T-helper 2 cell treated with Interferon-gamma antibody and Interleukin-4, amounts not matched to agents 5 μg/mL and 100 μg/mL, for 36 hours (primary cell): ENCODE measurements at regions not wholly inside any gene's neighbourhood (a gene's known extent, or its start where the extent isn't known, plus 50 kb on each side); places are given as distances from the start of the nearest gene placed in this dataset.

Source experiments
- DNase-seq: peaks from one replicate; pipeline ENCODE4 v3.0.0; 2021; ENCODE audit warnings: low spot score
- H3K27ac Mint-ChIP-seq: one replicate; pipeline ENCODE4 v1.8.0; 2021; ENCODE audit warnings: mild to moderate bottlenecking, mixed read lengths
- H3K27me3 Mint-ChIP-seq: one replicate; pipeline ENCODE4 v1.8.0; 2021; ENCODE audit warnings: low read depth, mixed read lengths
- H3K36me3 Mint-ChIP-seq: one replicate; pipeline ENCODE4 v1.8.0; 2021; ENCODE audit warnings: low read depth, mixed read lengths
- H3K4me1 Mint-ChIP-seq: one replicate; pipeline ENCODE4 v1.8.0; 2021; ENCODE audit warnings: low read depth, mixed read lengths
- H3K4me3 Mint-ChIP-seq: one replicate; pipeline ENCODE4 v1.8.0; 2022; ENCODE audit warnings: mild to moderate bottlenecking, moderate library complexity, mixed read lengths
- H3K9me3 Mint-ChIP-seq: one replicate; pipeline ENCODE4 v1.8.0; 2021; ENCODE audit warnings: mixed read lengths

DNA sequence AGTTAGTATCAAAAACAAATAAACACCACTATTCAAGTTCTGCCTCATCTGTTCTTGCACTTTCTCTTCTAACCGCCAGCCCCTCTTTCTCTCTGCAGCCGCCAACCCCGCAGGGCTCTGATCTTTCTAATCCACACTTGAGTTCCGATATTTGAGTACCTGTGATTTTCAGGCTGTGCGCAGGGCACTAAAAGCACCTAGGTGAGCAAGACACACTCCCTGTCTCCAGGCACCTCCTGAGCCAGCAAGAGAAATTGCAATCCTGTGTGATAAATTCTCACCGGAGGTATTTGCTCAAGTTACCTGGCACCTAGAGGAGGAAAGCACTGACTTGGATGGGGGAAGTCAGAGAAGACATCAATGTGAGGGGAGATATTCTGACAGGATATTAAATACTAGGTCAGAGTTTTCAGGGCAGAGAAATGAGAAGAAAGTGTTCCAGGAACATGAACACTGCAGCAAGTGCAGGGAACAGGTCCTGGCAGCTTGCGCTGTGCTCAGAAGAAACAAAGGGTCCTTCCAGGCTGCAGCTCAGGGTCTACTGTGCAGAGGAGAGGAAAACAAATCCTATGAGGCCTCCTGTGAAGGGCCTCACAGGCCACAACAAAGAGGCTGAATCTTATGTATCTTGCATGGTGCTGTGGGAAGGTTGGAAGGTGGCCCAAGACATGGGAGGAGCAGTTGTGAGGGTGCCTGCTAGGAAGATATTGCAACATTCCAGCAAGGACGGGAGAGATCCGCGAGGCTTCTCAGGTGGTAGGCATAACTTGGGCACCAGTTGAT is 568.7 kb upstream of the MGMT start:
- H3K36me3 Mint-ChIP-seq, result no peaks in the 10 kb centered on the region
- H3K4me3 Mint-ChIP-seq, result no peak overlapping the region
- H3K4me1 Mint-ChIP-seq, result peaks cover 12% of the 10 kb centered on the region
- no peaks in the 10 kb centered on the region for H3K9me3 Mint-ChIP-seq
- DNase-seq, result no peak
- no peak overlapping the region for H3K27ac Mint-ChIP-seq
- H3K27me3 Mint-ChIP-seq, result no peaks in the 10 kb centered on the region

DNA sequence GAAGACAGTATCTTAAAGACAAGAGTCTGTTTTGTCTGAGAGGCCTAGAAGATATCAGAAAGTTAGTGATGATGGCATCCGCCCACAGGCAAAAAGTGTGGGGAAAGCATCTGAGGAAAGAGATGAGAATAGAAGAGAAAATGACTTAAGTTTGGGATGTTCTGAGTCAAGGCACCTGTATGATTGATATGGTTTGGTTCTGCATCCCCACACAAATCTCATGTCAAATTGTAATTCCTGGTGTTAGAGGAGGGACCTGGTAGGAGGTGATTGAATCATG is 568.2 kb upstream of the MGMT start:
- H3K9me3 Mint-ChIP-seq, result no peaks in the 10 kb centered on the region
- peaks cover 14% of the 10 kb centered on the region for H3K4me1 Mint-ChIP-seq
- H3K4me3 Mint-ChIP-seq, result no peak overlapping the region

DNA sequence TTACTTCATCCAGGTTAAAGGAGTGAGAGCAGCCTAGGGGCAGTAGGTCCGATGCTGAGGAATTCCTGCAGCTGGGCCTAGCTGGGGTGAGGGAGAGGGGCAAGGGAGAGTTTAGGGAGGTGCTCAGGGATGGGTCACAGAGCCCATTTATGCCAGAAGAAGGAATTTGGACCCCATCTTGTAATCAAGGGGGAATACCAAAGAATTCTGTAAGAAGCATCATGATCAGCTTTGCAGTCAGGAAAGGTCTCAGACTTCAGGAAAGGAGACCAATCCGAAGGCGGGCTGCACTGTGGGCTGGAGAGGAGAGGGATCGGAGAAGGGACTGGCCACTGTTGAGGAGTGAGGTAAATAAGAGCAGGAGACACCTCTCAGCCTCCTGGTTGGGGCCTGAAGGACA is 566.6 kb upstream of the MGMT start:
- Mint-ChIP-seq H3K27me3 (peaks cover under 1% of the 10 kb centered on the region), H3K4me1 (peaks cover 14% of the 10 kb centered on the region), H3K9me3 (no peaks in the 10 kb centered on the region), H3K4me3 (no peak overlapping the region), H3K36me3 (no peaks in the 10 kb centered on the region), H3K27ac (no peak overlapping the region)
- DNase-seq, result no peak

More for the DNA sequence above, 568.2 kb upstream of the MGMT start:
- no peaks in the 10 kb centered on the region for H3K36me3 Mint-ChIP-seq
- no peaks in the 10 kb centered on the region for H3K27me3 Mint-ChIP-seq
- no peak for DNase-seq
- H3K27ac Mint-ChIP-seq, result no peak overlapping the region

DNA sequence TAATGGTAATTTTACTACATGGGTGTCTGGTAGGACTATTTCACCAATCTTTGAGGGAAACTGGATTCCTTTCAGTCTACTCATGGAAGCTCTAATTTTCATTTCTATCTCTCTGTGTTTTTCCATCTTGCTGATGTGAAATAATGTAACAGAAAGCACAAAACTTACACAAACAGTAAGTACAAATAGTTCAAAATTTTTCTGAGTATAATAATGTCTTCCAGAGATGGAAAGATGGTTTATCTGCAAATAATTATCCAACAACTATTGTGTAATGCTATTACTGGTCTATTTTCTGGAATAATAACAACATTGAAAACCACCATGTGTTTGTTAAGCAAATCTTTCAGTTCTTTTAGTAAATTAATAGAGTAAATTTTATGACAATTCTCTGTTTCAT is 565.8 kb upstream of the MGMT start:
- peaks cover 5% of the 10 kb centered on the region for H3K27me3 Mint-ChIP-seq
- H3K27ac Mint-ChIP-seq, result no peak overlapping the region
- H3K36me3 Mint-ChIP-seq, result no peaks in the 10 kb centered on the region
- no peak overlapping the region for H3K4me3 Mint-ChIP-seq
- peaks cover 14% of the 10 kb centered on the region for H3K4me1 Mint-ChIP-seq
- no peak for DNase-seq
- H3K9me3 Mint-ChIP-seq, result no peaks in the 10 kb centered on the region

DNA sequence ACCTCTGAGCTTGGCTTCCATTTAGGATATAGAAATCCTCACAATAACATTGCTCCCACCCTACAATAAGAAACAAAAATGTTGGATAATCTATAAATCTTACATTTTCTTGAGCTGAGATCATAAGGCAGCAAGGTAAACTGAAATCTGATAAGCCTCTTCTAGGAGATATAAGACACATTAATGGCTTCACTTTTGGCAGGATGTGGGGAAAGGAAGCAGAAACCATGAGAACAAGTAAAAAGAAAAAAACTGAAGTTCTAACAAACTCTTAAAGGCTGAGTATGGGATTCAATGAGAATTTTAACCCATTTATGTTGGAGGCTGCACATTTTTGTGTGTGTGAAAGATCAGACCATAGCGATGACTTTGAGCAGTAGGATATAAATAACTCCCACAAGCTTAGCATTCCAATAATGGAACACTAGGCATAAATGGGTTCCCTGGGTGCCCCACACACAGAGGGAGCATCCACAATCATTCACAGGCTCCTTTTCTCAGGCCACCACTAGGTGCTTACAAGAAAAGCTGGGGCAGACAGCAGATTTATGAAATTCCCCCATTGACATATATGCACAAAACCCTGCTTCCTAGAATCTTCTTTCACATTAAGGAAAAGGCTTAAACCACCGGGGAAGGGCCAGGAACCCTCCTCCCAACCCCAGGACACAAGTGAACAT is 564.9 kb upstream of the MGMT start:
- no peak for DNase-seq
- Mint-ChIP-seq H3K9me3 (no peaks in the 10 kb centered on the region), H3K36me3 (no peaks in the 10 kb centered on the region)

DNA sequence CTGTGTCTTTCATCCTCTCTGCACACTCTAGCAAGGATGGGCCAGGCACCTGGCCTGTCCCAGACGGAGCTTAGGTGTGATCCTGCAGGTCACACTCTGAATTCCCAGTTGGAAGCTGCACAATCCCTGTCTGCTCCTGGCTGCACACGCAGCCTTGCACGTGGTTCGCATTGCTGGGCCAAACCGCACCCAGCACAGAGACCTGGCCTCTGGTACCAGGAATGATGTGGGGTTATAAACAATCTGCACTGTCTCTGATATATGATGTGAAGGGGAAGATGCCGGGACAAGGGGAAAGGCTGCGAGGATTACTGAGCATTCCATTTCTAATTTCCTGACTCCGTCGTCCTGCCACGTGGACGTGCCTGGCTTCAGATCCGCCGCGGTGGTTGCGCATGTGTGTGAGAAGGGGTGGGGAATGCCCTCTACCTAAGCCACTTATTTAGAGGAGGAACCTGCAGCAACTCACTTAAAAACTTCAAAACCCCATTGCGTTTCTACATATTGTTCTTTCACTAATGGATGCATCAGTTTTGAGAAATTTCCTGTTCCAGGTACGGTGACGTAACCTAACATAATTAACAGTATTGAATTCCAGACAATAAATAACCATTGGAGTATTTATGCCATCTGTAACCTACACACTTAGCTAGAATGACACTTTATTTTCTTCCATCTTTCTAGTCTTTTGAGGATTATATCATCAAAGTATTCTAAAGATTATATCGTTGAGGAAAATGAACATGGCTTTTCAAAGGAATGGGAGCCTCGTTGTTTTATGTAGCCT is 559.7 kb upstream of the MGMT start:
- Mint-ChIP-seq H3K27ac (peak overlapping the region; percentile 28), H3K36me3 (peaks cover 4% of the 10 kb centered on the region), H3K4me3 (peak overlapping the region; percentile 24), H3K9me3 (peaks cover 14% of the 10 kb centered on the region), H3K27me3 (peaks cover 5% of the 10 kb centered on the region), H3K4me1 (peaks cover 36% of the 10 kb centered on the region)
- no peak for DNase-seq

More for the DNA sequence above, 564.9 kb upstream of the MGMT start:
- H3K4me1 Mint-ChIP-seq, result peaks cover 16% of the 10 kb centered on the region
- peaks cover 5% of the 10 kb centered on the region for H3K27me3 Mint-ChIP-seq
- H3K27ac Mint-ChIP-seq, result peak overlapping the region; percentile 54
- peak overlapping the region; percentile 27 for H3K4me3 Mint-ChIP-seq

DNA sequence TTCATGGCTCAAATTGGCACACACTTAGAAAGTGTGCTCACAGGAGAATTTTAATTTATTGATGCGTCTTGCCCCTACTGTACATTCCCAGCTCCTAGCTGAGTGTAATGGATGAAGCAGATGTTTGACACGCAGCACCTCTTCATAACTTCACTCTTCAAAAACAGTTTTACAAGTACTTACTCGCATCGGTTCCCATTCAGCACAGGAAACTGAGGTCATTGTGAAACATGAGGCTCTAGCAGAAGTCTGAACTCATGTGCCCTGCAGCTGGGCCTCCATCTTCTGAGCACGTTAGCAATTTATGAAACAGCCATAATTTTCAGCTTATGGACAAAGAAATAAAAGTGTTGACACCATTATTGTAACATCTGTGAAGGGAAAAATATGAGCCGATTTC is 558.9 kb upstream of the MGMT start:
- peak overlapping the region; percentile 87 for H3K27ac Mint-ChIP-seq
- peak overlapping the region; percentile 66 for H3K4me3 Mint-ChIP-seq
- no peak for DNase-seq
- peaks cover 5% of the 10 kb centered on the region for H3K27me3 Mint-ChIP-seq
- H3K36me3 Mint-ChIP-seq, result peaks cover 4% of the 10 kb centered on the region
- H3K9me3 Mint-ChIP-seq, result peaks cover 14% of the 10 kb centered on the region
- peaks cover 38% of the 10 kb centered on the region for H3K4me1 Mint-ChIP-seq

DNA sequence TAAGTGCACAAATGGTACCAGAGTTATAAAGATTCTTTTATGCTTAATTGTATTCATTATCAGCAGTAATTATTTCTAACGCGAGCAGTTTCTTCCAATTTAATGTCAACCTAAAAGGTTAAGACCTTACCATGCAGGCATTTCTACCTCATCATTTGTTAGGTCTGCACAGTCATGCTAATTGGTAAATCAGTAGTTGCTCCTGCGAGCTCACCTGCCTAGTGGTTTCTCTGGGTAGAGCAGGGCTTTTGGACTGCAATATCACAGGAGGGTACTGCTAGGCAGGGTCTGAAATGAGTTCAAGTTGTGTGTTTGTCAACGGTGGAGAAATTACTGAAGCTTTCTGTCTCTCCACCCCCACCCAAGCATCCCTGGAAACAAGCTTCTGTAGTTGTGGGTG is 558.5 kb upstream of the MGMT start:
- peaks cover 41% of the 10 kb centered on the region for H3K4me1 Mint-ChIP-seq
- H3K4me3 Mint-ChIP-seq, result no peak overlapping the region
- H3K27ac Mint-ChIP-seq, result peak overlapping the region; percentile 87
- DNase-seq, result no peak
- H3K27me3 Mint-ChIP-seq, result peaks cover 5% of the 10 kb centered on the region
- H3K9me3 Mint-ChIP-seq, result peaks cover 14% of the 10 kb centered on the region
- peaks cover 4% of the 10 kb centered on the region for H3K36me3 Mint-ChIP-seq

DNA sequence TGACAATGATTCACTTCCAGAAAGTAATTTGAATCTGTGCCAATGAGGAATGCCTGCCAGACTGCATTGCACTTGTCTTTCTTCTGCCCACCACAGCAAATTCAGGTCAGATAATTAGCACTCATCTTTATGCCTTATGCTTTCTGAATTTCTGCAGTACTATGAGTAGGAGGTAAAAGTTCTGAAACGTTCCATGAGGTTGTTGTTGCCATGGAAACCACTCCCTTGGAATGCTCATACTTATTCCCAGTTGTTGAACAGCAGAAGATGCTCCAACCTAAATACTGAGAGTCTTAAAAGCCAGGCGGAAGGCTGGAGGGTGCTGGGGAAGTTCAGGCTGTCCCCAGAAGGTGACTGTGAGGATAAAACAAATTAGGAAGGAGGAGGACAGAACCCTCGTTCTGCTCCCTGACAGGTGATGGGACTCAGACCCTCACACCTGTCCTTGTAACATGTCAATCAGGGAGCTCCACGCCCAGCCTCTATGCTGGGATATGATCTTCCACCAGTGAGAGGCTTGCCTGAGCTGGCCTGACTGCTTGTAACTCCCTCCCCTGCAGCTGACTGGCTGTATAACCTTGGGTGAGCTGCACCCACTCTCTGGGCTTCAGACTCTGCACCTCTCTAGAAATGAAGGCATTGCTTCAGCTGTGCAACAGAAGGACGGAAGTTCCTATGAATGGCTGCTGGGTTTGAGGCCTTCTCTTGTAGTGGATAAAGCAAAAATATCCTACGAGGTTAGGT is 554.3 kb upstream of the MGMT start:
- peak overlapping the region; percentile 81 for H3K27ac Mint-ChIP-seq
- peak overlapping the region; percentile 27 for H3K4me3 Mint-ChIP-seq

GRCh38 chr10:128914681-128915080 is 552.4 kb upstream of the MGMT start:
- Mint-ChIP-seq H3K9me3 (peaks cover 9% of the 10 kb centered on the region), H3K4me1 (peaks cover 22% of the 10 kb centered on the region), H3K27ac (no peak overlapping the region), H3K27me3 (no peaks in the 10 kb centered on the region), H3K4me3 (no peak overlapping the region), H3K36me3 (peaks cover 2% of the 10 kb centered on the region)
- DNase-seq, result no peak

More for the DNA sequence above, 554.3 kb upstream of the MGMT start:
- peaks cover 39% of the 10 kb centered on the region for H3K4me1 Mint-ChIP-seq
- no peak for DNase-seq
- peaks cover 4% of the 10 kb centered on the region for H3K36me3 Mint-ChIP-seq
- peaks cover 14% of the 10 kb centered on the region for H3K9me3 Mint-ChIP-seq
- H3K27me3 Mint-ChIP-seq, result no peaks in the 10 kb centered on the region

GRCh38 chr10:128915630-128916029 is 551.4 kb upstream of the MGMT start:
- no peak overlapping the region for H3K27ac Mint-ChIP-seq
- no peak for DNase-seq
- H3K4me3 Mint-ChIP-seq, result no peak overlapping the region
- no peaks in the 10 kb centered on the region for H3K9me3 Mint-ChIP-seq
- peaks cover 18% of the 10 kb centered on the region for H3K4me1 Mint-ChIP-seq
- no peaks in the 10 kb centered on the region for H3K27me3 Mint-ChIP-seq
- H3K36me3 Mint-ChIP-seq, result no peaks in the 10 kb centered on the region

- DNase-seq, result no peak
- H3K27ac Mint-ChIP-seq, result no peak overlapping the region
- no peaks in the 10 kb centered on the region for H3K9me3 Mint-ChIP-seq
- no peaks in the 10 kb centered on the region for H3K27me3 Mint-ChIP-seq
- no peak overlapping the region for H3K4me3 Mint-ChIP-seq
- H3K36me3 Mint-ChIP-seq, result no peaks in the 10 kb centered on the region
- peaks cover 18% of the 10 kb centered on the region for H3K4me1 Mint-ChIP-seq
Measured at GRCh38 chr10:128916383-128916782, 550.7 kb upstream of the MGMT start.

GRCh38 chr10:128921389-128922022 is 545.5 kb upstream of the MGMT start:
- DNase-seq, result no peak
- Mint-ChIP-seq H3K4me3 (no peak overlapping the region), H3K27ac (no peak overlapping the region), H3K4me1 (peaks cover 5% of the 10 kb centered on the region), H3K9me3 (peaks cover 5% of the 10 kb centered on the region), H3K27me3 (no peaks in the 10 kb centered on the region), H3K36me3 (no peaks in the 10 kb centered on the region)
